Calu3 (cell line): ENCODE measurements at regions not wholly inside any gene's neighbourhood (a gene's known extent, or its start where the extent isn't known, plus 50 kb on each side); places are given as distances from the start of the nearest gene placed in this dataset.

Experiments used
- BruUV-seq: library from RNA; stranded (reverse); fragments of 400-500 nt; replicated peaks from 2 replicates; lab custom pipeline; 2021; lab: Mats Ljungman, UMichigan
- CTCF ChIA-PET: fragments of 300-600 bp; sonication (Branson Sonifier 250); formaldehyde crosslinking; loops from one replicate; lab custom pipeline; 2022; ENCODE audit warnings: antibody characterized with exemption; lab: Charles Lee
- DNase-seq: peaks from one replicate; pipeline ENCODE4 v3.0.0; 2022
- H3K27ac Mint-ChIP-seq: one replicate; pipeline ENCODE4 v1.8.0; 2022; ENCODE audit warnings: mixed read lengths; ENCODE audit not compliant: unreplicated experiment
- H3K27me3 Mint-ChIP-seq: one replicate; pipeline ENCODE4 v1.8.0; 2022; ENCODE audit warnings: mixed read lengths; ENCODE audit not compliant: unreplicated experiment
- H3K36me3 Mint-ChIP-seq: one replicate; pipeline ENCODE4 v1.8.0; 2022; ENCODE audit warnings: mild to moderate bottlenecking, moderate library complexity, mixed read lengths; ENCODE audit not compliant: insufficient read depth, unreplicated experiment
- H3K4me1 Mint-ChIP-seq: one replicate; pipeline ENCODE4 v1.8.0; 2022; ENCODE audit warnings: mild to moderate bottlenecking, low read depth, mixed read lengths; ENCODE audit not compliant: unreplicated experiment
- H3K4me3 Mint-ChIP-seq: one replicate; pipeline ENCODE4 v1.8.0; 2022; ENCODE audit warnings: mild to moderate bottlenecking, low read depth, moderate library complexity, mixed read lengths; ENCODE audit not compliant: unreplicated experiment
- H3K9me3 Mint-ChIP-seq: one replicate; pipeline ENCODE4 v1.8.0; 2022; ENCODE audit warnings: low read depth, mixed read lengths; ENCODE audit not compliant: unreplicated experiment
- intact Hi-C: fragments of 100-400 bp; cut with micrococcal nuclease; formaldehyde crosslinking; loops from one replicate; pipeline ENCODE4 v1.10.0; 2022; ENCODE audit not compliant: unreplicated experiment
- TF ChIP-seq, protein P1 (sequence below): fragments of 200-600 bp; IDR thresholded peaks from one replicate; pipeline ENCODE4 v1.8.0; 2022; ENCODE audit warnings: antibody characterized with exemption; ENCODE audit not compliant: unreplicated experiment

DNA sequence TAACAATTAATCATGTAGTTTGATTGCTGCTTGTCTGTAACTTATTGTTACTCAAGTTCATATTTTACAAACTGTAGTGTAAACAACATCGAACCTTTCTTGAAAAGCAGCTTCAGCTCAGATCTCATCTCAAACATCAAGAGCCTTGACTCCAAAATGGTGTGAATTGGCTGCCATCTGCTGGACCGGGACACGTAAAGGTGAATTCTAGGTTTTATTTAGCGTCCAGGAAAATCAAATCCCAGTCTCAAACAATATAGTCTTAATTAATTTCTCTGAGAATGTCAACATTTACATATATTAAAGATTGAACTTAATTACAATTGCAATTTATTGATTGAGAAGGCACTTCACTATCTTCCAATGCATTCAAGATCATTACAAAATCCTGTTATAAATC, 453.0 kb downstream of the GALR1 start:
- CTCF ChIA-PET = no interaction called here
- H3K27me3 Mint-ChIP-seq = no peaks in the 10 kb centered on the region
- BruUV-seq = no TSS peak
- H3K9me3 Mint-ChIP-seq = peaks cover 9% of the 10 kb centered on the region
- intact Hi-C loops = no loop called here
- no peaks in the 10 kb centered on the region for H3K4me1 Mint-ChIP-seq
- no peaks in the 10 kb centered on the region for H3K36me3 Mint-ChIP-seq
- DNase-seq = no peak
- TF ChIP-seq, protein P1, sequence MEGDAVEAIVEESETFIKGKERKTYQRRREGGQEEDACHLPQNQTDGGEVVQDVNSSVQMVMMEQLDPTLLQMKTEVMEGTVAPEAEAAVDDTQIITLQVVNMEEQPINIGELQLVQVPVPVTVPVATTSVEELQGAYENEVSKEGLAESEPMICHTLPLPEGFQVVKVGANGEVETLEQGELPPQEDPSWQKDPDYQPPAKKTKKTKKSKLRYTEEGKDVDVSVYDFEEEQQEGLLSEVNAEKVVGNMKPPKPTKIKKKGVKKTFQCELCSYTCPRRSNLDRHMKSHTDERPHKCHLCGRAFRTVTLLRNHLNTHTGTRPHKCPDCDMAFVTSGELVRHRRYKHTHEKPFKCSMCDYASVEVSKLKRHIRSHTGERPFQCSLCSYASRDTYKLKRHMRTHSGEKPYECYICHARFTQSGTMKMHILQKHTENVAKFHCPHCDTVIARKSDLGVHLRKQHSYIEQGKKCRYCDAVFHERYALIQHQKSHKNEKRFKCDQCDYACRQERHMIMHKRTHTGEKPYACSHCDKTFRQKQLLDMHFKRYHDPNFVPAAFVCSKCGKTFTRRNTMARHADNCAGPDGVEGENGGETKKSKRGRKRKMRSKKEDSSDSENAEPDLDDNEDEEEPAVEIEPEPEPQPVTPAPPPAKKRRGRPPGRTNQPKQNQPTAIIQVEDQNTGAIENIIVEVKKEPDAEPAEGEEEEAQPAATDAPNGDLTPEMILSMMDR = no peak
- no peak overlapping the region for H3K4me3 Mint-ChIP-seq
- H3K27ac Mint-ChIP-seq = no peak overlapping the region

DNA sequence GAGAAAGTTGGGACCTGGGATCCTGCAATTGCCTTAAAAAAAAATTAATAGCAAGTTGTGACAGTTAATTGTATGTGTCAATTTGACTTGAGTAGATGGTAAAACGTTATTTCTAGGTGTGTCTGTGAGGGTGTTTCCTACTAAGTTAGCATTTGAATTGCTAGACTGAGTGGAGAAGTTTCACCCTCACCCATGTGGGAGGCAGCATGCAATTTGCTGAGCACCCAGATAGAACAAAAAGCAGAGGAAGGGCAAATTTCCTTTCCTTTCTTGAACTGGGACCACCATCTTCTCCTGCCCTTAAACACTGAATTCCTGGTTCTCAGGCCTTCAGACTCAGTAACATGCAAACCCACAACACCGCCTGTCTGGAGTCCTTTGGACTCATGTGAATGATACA, 455.7 kb downstream of the GALR1 start:
- H3K4me3 Mint-ChIP-seq = no peak overlapping the region
- H3K36me3 Mint-ChIP-seq = no peaks in the 10 kb centered on the region
- DNase-seq = no peak
- intact Hi-C loops = no loop called here
- TF ChIP-seq, protein P1 = no peak
- CTCF ChIA-PET = no interaction called here
- peaks cover 8% of the 10 kb centered on the region for H3K9me3 Mint-ChIP-seq
- H3K27ac Mint-ChIP-seq = no peak overlapping the region
- H3K4me1 Mint-ChIP-seq = no peaks in the 10 kb centered on the region
- H3K27me3 Mint-ChIP-seq = no peaks in the 10 kb centered on the region
- no TSS peak for BruUV-seq

DNA sequence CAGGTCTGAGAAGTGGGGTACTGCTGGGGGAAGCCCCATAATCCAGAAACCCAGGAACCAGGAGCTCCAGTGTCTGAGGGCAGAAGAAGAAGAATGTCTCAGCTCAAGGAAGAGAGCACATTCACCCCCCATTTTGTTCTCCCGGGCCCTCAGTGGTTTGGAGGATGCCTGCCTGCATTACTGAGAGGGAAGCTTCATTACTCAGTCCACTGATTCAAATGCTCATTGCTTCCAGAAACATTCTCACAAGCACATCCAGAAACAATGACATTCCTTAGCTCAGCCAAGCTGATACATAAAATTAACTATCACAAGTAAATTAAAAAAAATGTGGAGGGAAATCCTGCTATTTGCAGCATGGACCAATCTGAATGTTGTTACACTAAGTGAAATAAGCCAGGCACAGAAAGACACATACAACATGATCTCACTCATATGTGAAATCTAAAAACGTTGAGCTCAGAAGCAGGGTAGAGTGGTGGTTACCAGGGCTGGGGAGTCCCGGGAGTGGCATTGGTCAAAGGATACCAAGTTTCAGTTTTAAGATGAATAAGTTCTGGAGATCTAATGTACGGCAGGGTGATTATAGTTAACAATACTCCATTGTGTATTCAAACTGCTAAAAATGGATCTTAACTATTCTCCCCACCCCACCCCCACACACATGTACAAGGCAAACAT, 459.3 kb downstream of the GALR1 start:
- no peak for DNase-seq
- no peaks in the 10 kb centered on the region for H3K36me3 Mint-ChIP-seq
- peaks cover 11% of the 10 kb centered on the region for H3K9me3 Mint-ChIP-seq
- H3K4me1 Mint-ChIP-seq = no peaks in the 10 kb centered on the region
- intact Hi-C loops = no loop called here
- no peak overlapping the region for H3K4me3 Mint-ChIP-seq
- H3K27me3 Mint-ChIP-seq = no peaks in the 10 kb centered on the region
- BruUV-seq = no TSS peak
- CTCF ChIA-PET = no interaction called here
- TF ChIP-seq, protein P1 = no peak
- H3K27ac Mint-ChIP-seq = no peak overlapping the region

DNA sequence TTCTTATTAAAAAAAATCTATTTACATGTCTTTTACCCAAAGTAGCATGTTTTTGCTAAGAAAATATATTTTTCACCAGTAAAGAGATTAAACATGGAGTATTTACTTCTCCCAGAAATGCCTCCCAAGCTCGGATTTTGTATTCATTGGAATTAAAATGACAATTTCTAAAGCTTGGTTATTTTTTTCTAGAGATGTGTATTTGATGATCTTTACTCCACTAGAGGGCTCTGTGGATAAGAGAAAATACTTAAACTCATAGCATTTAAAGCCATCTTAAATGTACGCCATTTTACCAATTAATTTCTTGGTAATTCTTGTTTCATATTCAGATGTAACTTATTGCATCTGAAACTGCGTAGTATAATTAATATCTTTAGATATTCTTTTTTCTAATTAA, 461.4 kb downstream of the GALR1 start:
- intact Hi-C loops = no loop called here
- H3K27ac Mint-ChIP-seq = no peak overlapping the region
- DNase-seq = no peak
- CTCF ChIA-PET = no interaction called here
- peaks cover 9% of the 10 kb centered on the region for H3K9me3 Mint-ChIP-seq
- no peaks in the 10 kb centered on the region for H3K36me3 Mint-ChIP-seq
- H3K4me1 Mint-ChIP-seq = no peaks in the 10 kb centered on the region
- no peaks in the 10 kb centered on the region for H3K27me3 Mint-ChIP-seq
- H3K4me3 Mint-ChIP-seq = no peak overlapping the region
- TF ChIP-seq, protein P1 = no peak
- no TSS peak for BruUV-seq
